Neural cell (in vitro differentiated cells): ENCODE measurements at regions not wholly inside any gene's neighbourhood (a gene's known extent, or its start where the extent isn't known, plus 50 kb on each side); places are given as distances from the start of the nearest gene placed in this dataset.

Experiments
- CTCF ChIP-seq: fragments of 450-650 bp; IDR thresholded peaks from 2 replicates; pipeline ENCODE4 v1.5.1; 2014; ENCODE audit warnings: antibody characterized with exemption, mild to moderate bottlenecking, moderate library complexity; ENCODE audit not compliant: poor library complexity, severe bottlenecking
- EP300 ChIP-seq: fragments of 450-650 bp; conservative IDR thresholded peaks from 2 replicates; pipeline ENCODE4 v1.6.1; 2014; ENCODE audit warnings: antibody characterized with exemption, mild to moderate bottlenecking, moderate library complexity; ENCODE audit not compliant: poor library complexity, severe bottlenecking
- EZH2 ChIP-seq: fragments of 200-600, 300-800 bp; shearing (Covaris generic), sonication (generic); IDR thresholded peaks from 2 replicates; pipeline ENCODE4 v1.6.1; 2014; ENCODE audit warnings: antibody characterized with exemption, low read length, borderline replicate concordance, mild to moderate bottlenecking; ENCODE audit not compliant: insufficient read depth, poor library complexity, severe bottlenecking
- MXI1 ChIP-seq: fragments of 450-650 bp; conservative IDR thresholded peaks from 2 replicates; pipeline ENCODE4 v1.6.1; 2014; ENCODE audit warnings: antibody characterized with exemption, mild to moderate bottlenecking; ENCODE audit not compliant: poor library complexity, severe bottlenecking
- POLR2AphosphoS5 ChIP-seq: IDR thresholded peaks from 2 replicates; pipeline ENCODE4 v1.6.1; 2012
- RAD21 ChIP-seq: fragments of 450-650 bp; conservative IDR thresholded peaks from 2 replicates; pipeline ENCODE4 v1.6.1; 2014; ENCODE audit warnings: antibody characterized with exemption, mild to moderate bottlenecking, moderate library complexity
- REST ChIP-seq: IDR thresholded peaks from 2 replicates; pipeline ENCODE4 v1.6.1; 2012; ENCODE audit warnings: borderline replicate concordance
- TAF1 ChIP-seq: IDR thresholded peaks from 2 replicates; pipeline ENCODE4 v1.6.1; 2012; ENCODE audit warnings: low read depth

- no peak for TF ChIP-seq EZH2
- no peak for TF ChIP-seq CTCF
- TF ChIP-seq REST, result no peak
- no peak for TF ChIP-seq POLR2AphosphoS5
- TF ChIP-seq EP300, result no peak
- TF ChIP-seq RAD21, result no peak
- no peak for TF ChIP-seq MXI1
- TF ChIP-seq TAF1, result no peak
Measured at GRCh38 chr6:132877003-132877402, 62.6 kb downstream of the RPS12 start.
